Cardiac fibroblast (primary cell): ENCODE measurements at regions not wholly inside any gene's neighbourhood (a gene's known extent, or its start where the extent isn't known, plus 50 kb on each side); places are given as distances from the start of the nearest gene placed in this dataset.
A peak's percentile ranks its signal among the peaks of the same experiment; 100 is the strongest.

ENCODE experiments used
- DNase-seq, 2 donors: peaks; one replicate each; pipeline versions ENCODE4 v3.0.0 to v3.0.0-alpha.2; 2010; ENCODE audit warnings: low read depth in 2 of 2
- H3K4me3 ChIP-seq, 2 donors: replicated peaks in 1 of 2; 1 replicate in 1 of 2; 2 replicates in 1 of 2; pipeline ENCODE4 v1.5.1; 2011; ENCODE audit warnings: low read depth in 2 of 2, low read length in 2 of 2, mild to moderate bottlenecking in 2 of 2, moderate library complexity in 1 of 2
- CTCF ChIP-seq: IDR thresholded peaks from one replicate; pipeline ENCODE4 v1.5.1; 2011; ENCODE audit warnings: low read depth, mild to moderate bottlenecking, low read length, inconsistent platforms

- H3K4me3 ChIP-seq = no peak overlapping the region
- TF ChIP-seq CTCF = no peak
- no peak for DNase-seq
Observed at GRCh38 chr1:42014823-42015222, 96.1 kb upstream of the HIVEP3 start.

- H3K4me3 ChIP-seq = no peak overlapping the region
- no peak for TF ChIP-seq CTCF
- DNase-seq = peak; percentile 16 to 51
Observed at GRCh38 chr1:42013881-42014470, 95.3 kb upstream of the HIVEP3 start.

GRCh38 chr1:42012852-42013251 lies 94.1 kb upstream of the HIVEP3 start:
- no peak overlapping the region for H3K4me3 ChIP-seq
- TF ChIP-seq CTCF = no peak
- DNase-seq = no peak

GRCh38 chr1:42010381-42010780 lies 91.7 kb upstream of the HIVEP3 start:
- H3K4me3 ChIP-seq = no peak overlapping the region
- no peak for TF ChIP-seq CTCF
- DNase-seq = no peak

- no peak for DNase-seq
- H3K4me3 ChIP-seq = no peak overlapping the region
- no peak for TF ChIP-seq CTCF
Observed at GRCh38 chr1:42008264-42008663, 89.5 kb upstream of the HIVEP3 start.

- no peak for TF ChIP-seq CTCF
- peak; percentile 53 to 78 for DNase-seq
- no peak overlapping the region for H3K4me3 ChIP-seq
Observed at GRCh38 chr1:42006836-42007235, 88.1 kb upstream of the HIVEP3 start.

GRCh38 chr1:42006093-42006492 lies 87.4 kb upstream of the HIVEP3 start:
- DNase-seq = no peak
- no peak for TF ChIP-seq CTCF
- H3K4me3 ChIP-seq = no peak overlapping the region
